ENCODE measurements at regions not wholly inside any gene's neighbourhood (a gene's known extent, or its start where the extent isn't known, plus 50 kb on each side); places are given as distances from the start of the nearest gene placed in this dataset.

- DNase-seq, result no peak
Measured at GRCh38 chr10:113376428-113376827, 176.4 kb upstream of the HABP2 start.

GRCh38 chr10:113379091-113379490 is 173.8 kb upstream of the HABP2 start:
- no peak for DNase-seq

- DNase-seq, result no peak
Measured at GRCh38 chr10:113381416-113381815, 171.4 kb upstream of the HABP2 start.

- DNase-seq, result peak; percentile 82
Measured at GRCh38 chr10:113381981-113382509, 170.8 kb upstream of the HABP2 start.

GRCh38 chr10:113382691-113383090 is 170.2 kb upstream of the HABP2 start:
- no peak for DNase-seq

- peak; percentile 17 for DNase-seq
Measured at GRCh38 chr10:113384181-113384580, 168.7 kb upstream of the HABP2 start.

GRCh38 chr10:113385021-113385999 is 167.5 kb upstream of the HABP2 start:
- peak; percentile 85 for DNase-seq

- DNase-seq, result peak; percentile 69
Measured at GRCh38 chr10:113386005-113386404, 166.8 kb upstream of the HABP2 start.

- no peak for DNase-seq
Measured at GRCh38 chr10:113389969-113390368, 162.9 kb upstream of the HABP2 start.

- no peak for DNase-seq
Measured at GRCh38 chr10:113390896-113391295, 162.0 kb upstream of the HABP2 start.

- no peak for DNase-seq
Measured at GRCh38 chr10:113397047-113397446, 155.8 kb upstream of the HABP2 start.

- DNase-seq, result no peak
Measured at GRCh38 chr10:113399065-113399464, 153.8 kb upstream of the HABP2 start.

- no peak for DNase-seq
Measured at GRCh38 chr10:113402602-113403001, 150.3 kb upstream of the HABP2 start.

- no peak for DNase-seq
Measured at GRCh38 chr10:113407218-113407617, 145.6 kb upstream of the HABP2 start.

GRCh38 chr10:113409175-113409574 is 143.7 kb upstream of the HABP2 start:
- DNase-seq, result no peak

GRCh38 chr10:113410618-113411017 is 142.2 kb upstream of the HABP2 start:
- no peak for DNase-seq

GRCh38 chr10:113411456-113411855 is 141.4 kb upstream of the HABP2 start:
- no peak for DNase-seq

- peak; percentile 18 for DNase-seq
Measured at GRCh38 chr10:113412161-113412560, 140.7 kb upstream of the HABP2 start.

GRCh38 chr10:113414543-113414942 is 138.3 kb upstream of the HABP2 start:
- DNase-seq, result no peak

GRCh38 chr10:113415246-113415645 is 137.6 kb upstream of the HABP2 start:
- peak; percentile 23 for DNase-seq

GRCh38 chr10:113420057-113420732 is 132.7 kb upstream of the HABP2 start:
- DNase-seq, result no peak

- no peak for DNase-seq
Measured at GRCh38 chr10:113420733-113421675, 131.8 kb upstream of the HABP2 start.

GRCh38 chr10:113422371-113422770 is 130.5 kb upstream of the HABP2 start:
- DNase-seq, result no peak

Measured in fibroblast of skin of right quadriceps (primary cell).